ENCODE measurements at regions not wholly inside any gene's neighbourhood (a gene's known extent, or its start where the extent isn't known, plus 50 kb on each side); places are given as distances from the start of the nearest gene placed in this dataset.
"Not testable (repeated sequence)": the region's sequence is repeated elsewhere in the genome, so short reads cannot be mapped to it uniquely, and the experiment has no call there.

GRCh38 chr21:6049930-6050329 lies 4471.5 kb upstream of the TPTE start:
- H3K4me3 ChIP-seq (ENCODE audit: low read length); DNase-seq; H3K9ac ChIP-seq (ENCODE audit: low read length); H3K9me2 ChIP-seq (replicated peaks; ENCODE audit: insufficient read depth, low read length); H3K27ac ChIP-seq (ENCODE audit: low read length); H4K20me1 ChIP-seq (ENCODE audit: insufficient read depth, low read depth, low read length); H2AFZ ChIP-seq (ENCODE audit: low read length); H3K4me1 ChIP-seq (ENCODE audit: low read length); H3K27me3 ChIP-seq (ENCODE audit: low read length); H3K79me2 ChIP-seq (ENCODE audit: low read length); H3K4me2 ChIP-seq (ENCODE audit: low read depth, low read length, poor library complexity, severe bottlenecking); H3K9me3 ChIP-seq (ENCODE audit: low read length); H3K36me3 ChIP-seq (ENCODE audit: insufficient read depth, low read length): not testable (repeated sequence)

GRCh38 chr21:6052109-6052508 lies 4469.3 kb upstream of the TPTE start:
- H4K20me1 ChIP-seq (ENCODE audit: insufficient read depth, low read depth, low read length); H3K9me3 ChIP-seq (ENCODE audit: low read length); H3K4me1 ChIP-seq (ENCODE audit: low read length); H2AFZ ChIP-seq (ENCODE audit: low read length); H3K79me2 ChIP-seq (ENCODE audit: low read length); H3K9me2 ChIP-seq (replicated peaks; ENCODE audit: insufficient read depth, low read length); H3K27ac ChIP-seq (ENCODE audit: low read length); DNase-seq; H3K9ac ChIP-seq (ENCODE audit: low read length); H3K4me2 ChIP-seq (ENCODE audit: low read depth, low read length, poor library complexity, severe bottlenecking); H3K4me3 ChIP-seq (ENCODE audit: low read length); H3K36me3 ChIP-seq (ENCODE audit: insufficient read depth, low read length); H3K27me3 ChIP-seq (ENCODE audit: low read length): not testable (repeated sequence)

- H3K9ac ChIP-seq (ENCODE audit: low read length); H3K9me2 ChIP-seq (replicated peaks; ENCODE audit: insufficient read depth, low read length); H3K4me3 ChIP-seq (ENCODE audit: low read length); H3K27me3 ChIP-seq (ENCODE audit: low read length); H3K9me3 ChIP-seq (ENCODE audit: low read length); H2AFZ ChIP-seq (ENCODE audit: low read length); H4K20me1 ChIP-seq (ENCODE audit: insufficient read depth, low read depth, low read length); DNase-seq; H3K4me2 ChIP-seq (ENCODE audit: low read depth, low read length, poor library complexity, severe bottlenecking); H3K27ac ChIP-seq (ENCODE audit: low read length); H3K36me3 ChIP-seq (ENCODE audit: insufficient read depth, low read length); H3K4me1 ChIP-seq (ENCODE audit: low read length); H3K79me2 ChIP-seq (ENCODE audit: low read length): not testable (repeated sequence)
Observed at GRCh38 chr21:6053145-6053544, 4468.2 kb upstream of the TPTE start.

- not testable (repeated sequence) for H3K9me3 ChIP-seq (ENCODE audit: low read length); H3K27me3 ChIP-seq (ENCODE audit: low read length); H3K4me3 ChIP-seq (ENCODE audit: low read length); H2AFZ ChIP-seq (ENCODE audit: low read length); H4K20me1 ChIP-seq (ENCODE audit: insufficient read depth, low read depth, low read length); H3K36me3 ChIP-seq (ENCODE audit: insufficient read depth, low read length); DNase-seq; H3K9ac ChIP-seq (ENCODE audit: low read length); H3K4me2 ChIP-seq (ENCODE audit: low read depth, low read length, poor library complexity, severe bottlenecking); H3K27ac ChIP-seq (ENCODE audit: low read length); H3K9me2 ChIP-seq (replicated peaks; ENCODE audit: insufficient read depth, low read length); H3K79me2 ChIP-seq (ENCODE audit: low read length); H3K4me1 ChIP-seq (ENCODE audit: low read length)
Observed at GRCh38 chr21:6058997-6059396, 4462.4 kb upstream of the TPTE start.

GRCh38 chr21:6060054-6060681 lies 4461.2 kb upstream of the TPTE start:
- not testable (repeated sequence) for H3K9ac ChIP-seq (ENCODE audit: low read length); H3K9me3 ChIP-seq (ENCODE audit: low read length); H3K9me2 ChIP-seq (replicated peaks; ENCODE audit: insufficient read depth, low read length); H3K4me1 ChIP-seq (ENCODE audit: low read length); H3K27ac ChIP-seq (ENCODE audit: low read length); H3K36me3 ChIP-seq (ENCODE audit: insufficient read depth, low read length); H2AFZ ChIP-seq (ENCODE audit: low read length); DNase-seq; H4K20me1 ChIP-seq (ENCODE audit: insufficient read depth, low read depth, low read length); H3K27me3 ChIP-seq (ENCODE audit: low read length); H3K4me3 ChIP-seq (ENCODE audit: low read length); H3K4me2 ChIP-seq (ENCODE audit: low read depth, low read length, poor library complexity, severe bottlenecking); H3K79me2 ChIP-seq (ENCODE audit: low read length)

GRCh38 chr21:6066320-6066985 lies 4454.9 kb upstream of the TPTE start:
- H4K20me1 ChIP-seq (ENCODE audit: insufficient read depth, low read depth, low read length); DNase-seq; H2AFZ ChIP-seq (ENCODE audit: low read length): not testable (repeated sequence)

GRCh38 chr21:6068098-6068831 lies 4453.1 kb upstream of the TPTE start:
- not testable (repeated sequence) for H2AFZ ChIP-seq (ENCODE audit: low read length); H3K4me3 ChIP-seq (ENCODE audit: low read length); H3K4me1 ChIP-seq (ENCODE audit: low read length); H3K79me2 ChIP-seq (ENCODE audit: low read length); DNase-seq; H3K27me3 ChIP-seq (ENCODE audit: low read length); H3K27ac ChIP-seq (ENCODE audit: low read length); H3K4me2 ChIP-seq (ENCODE audit: low read depth, low read length, poor library complexity, severe bottlenecking); H3K9ac ChIP-seq (ENCODE audit: low read length); H3K9me2 ChIP-seq (replicated peaks; ENCODE audit: insufficient read depth, low read length); H3K9me3 ChIP-seq (ENCODE audit: low read length); H4K20me1 ChIP-seq (ENCODE audit: insufficient read depth, low read depth, low read length); H3K36me3 ChIP-seq (ENCODE audit: insufficient read depth, low read length)

More at GRCh38 chr21:6066320-6066985, 4454.9 kb upstream of the TPTE start:
- H3K36me3 ChIP-seq (ENCODE audit: insufficient read depth, low read length); H3K27me3 ChIP-seq (ENCODE audit: low read length); H3K4me2 ChIP-seq (ENCODE audit: low read depth, low read length, poor library complexity, severe bottlenecking); H3K4me1 ChIP-seq (ENCODE audit: low read length); H3K79me2 ChIP-seq (ENCODE audit: low read length); H3K4me3 ChIP-seq (ENCODE audit: low read length); H3K9me2 ChIP-seq (replicated peaks; ENCODE audit: insufficient read depth, low read length); H3K27ac ChIP-seq (ENCODE audit: low read length); H3K9me3 ChIP-seq (ENCODE audit: low read length); H3K9ac ChIP-seq (ENCODE audit: low read length): not testable (repeated sequence)

- H3K4me1 ChIP-seq (ENCODE audit: low read length); H3K9me3 ChIP-seq (ENCODE audit: low read length); H3K4me3 ChIP-seq (ENCODE audit: low read length); H3K9me2 ChIP-seq (replicated peaks; ENCODE audit: insufficient read depth, low read length); H3K27me3 ChIP-seq (ENCODE audit: low read length); H3K36me3 ChIP-seq (ENCODE audit: insufficient read depth, low read length); H3K4me2 ChIP-seq (ENCODE audit: low read depth, low read length, poor library complexity, severe bottlenecking); H2AFZ ChIP-seq (ENCODE audit: low read length); H3K27ac ChIP-seq (ENCODE audit: low read length); DNase-seq; H4K20me1 ChIP-seq (ENCODE audit: insufficient read depth, low read depth, low read length); H3K79me2 ChIP-seq (ENCODE audit: low read length); H3K9ac ChIP-seq (ENCODE audit: low read length): not testable (repeated sequence)
Observed at GRCh38 chr21:6070213-6070612, 4451.2 kb upstream of the TPTE start.
